Breast epithelium (tissue), 3 donors: ENCODE measurements at regions not wholly inside any gene's neighbourhood (a gene's known extent, or its start where the extent isn't known, plus 50 kb on each side); places are given as distances from the start of the nearest gene placed in this dataset.

ENCODE experiments used
- CTCF ChIP-seq, 3 donors: fragments of 450-650 bp; IDR thresholded peaks; one replicate each; pipeline ENCODE4 v1.5.1; 2016 to 2017; ENCODE audit warnings: antibody characterized with exemption in 3 of 3, mild to moderate bottlenecking in 3 of 3, moderate library complexity in 3 of 3
- POLR2A ChIP-seq: fragments of 450-650 bp; IDR thresholded peaks from one replicate; pipeline ENCODE4 v1.6.1; 2016; ENCODE audit warnings: antibody characterized with exemption, mild to moderate bottlenecking, moderate library complexity
- POLR2AphosphoS5 ChIP-seq, 3 donors: sonication (generic); formaldehyde crosslinking; IDR thresholded peaks; one replicate each; pipeline ENCODE4 v1.6.1; 2017; ENCODE audit warnings: antibody characterized with exemption in 3 of 3

DNA sequence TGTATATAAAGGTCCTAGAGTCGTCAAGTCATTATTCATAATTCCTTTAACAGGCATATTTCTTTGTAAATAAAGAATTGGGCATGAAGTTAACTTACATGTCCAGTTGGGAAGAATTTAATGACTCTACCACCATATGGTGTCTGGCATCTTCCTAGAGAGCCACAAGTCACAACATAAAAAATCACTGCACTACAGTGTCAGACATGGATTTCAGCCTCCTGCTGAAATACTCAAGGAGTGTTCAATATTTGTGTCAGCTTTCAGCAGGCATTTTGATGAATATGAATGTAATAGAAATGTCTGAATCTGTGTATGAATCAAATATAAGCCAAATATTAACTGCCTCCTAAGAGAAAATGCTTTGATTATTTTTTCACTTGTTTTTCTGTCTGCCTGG lies 91.9 kb upstream of the TMPRSS15 start:
- no peak for TF ChIP-seq CTCF (IDR thresholded peaks at IDR 0.05)
- TF ChIP-seq POLR2A = no peak
- TF ChIP-seq POLR2AphosphoS5 (IDR thresholded peaks at IDR 0.05) = no peak
